Activated CD8-positive, alpha-beta memory T cell treated with anti-CD3 and anti-CD28 coated beads for 36 hours (primary cell): ENCODE measurements at regions not wholly inside any gene's neighbourhood (a gene's known extent, or its start where the extent isn't known, plus 50 kb on each side); places are given as distances from the start of the nearest gene placed in this dataset.

Experiments used
- CTCF ChIA-PET: fragments of 350-600 bp; sonication (Branson Sonifier 250); formaldehyde crosslinking; loops from one replicate; lab custom pipeline; 2021; ENCODE audit warnings: antibody characterized with exemption; lab: Charles Lee
- POLR2A ChIA-PET: fragments of 350-600 bp; sonication (Branson Sonifier 250); formaldehyde crosslinking; loops from one replicate; lab custom pipeline; 2021; ENCODE audit warnings: antibody characterized with exemption; lab: Charles Lee

DNA sequence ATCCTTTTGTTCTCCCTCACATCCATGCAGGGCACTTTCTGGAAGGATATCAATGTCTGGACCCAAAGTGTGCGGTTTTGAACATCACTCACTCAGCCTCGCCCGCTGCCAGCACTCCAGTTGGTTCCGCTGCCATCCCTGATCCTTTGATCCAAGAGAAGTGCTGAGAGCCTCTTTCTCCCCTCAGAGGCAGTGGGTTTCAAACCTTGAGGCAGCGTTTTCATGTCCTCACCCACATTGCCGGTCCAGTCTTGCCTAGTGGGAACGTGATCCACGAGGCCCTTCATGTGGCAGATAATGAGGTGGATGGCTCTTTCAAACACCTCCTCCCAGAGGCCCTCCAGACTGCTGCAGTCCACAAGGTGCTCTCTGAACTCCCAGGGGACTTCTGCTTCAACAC lies 122.2 kb downstream of the ACTL8 start:
- POLR2A ChIA-PET: no interaction called here
- CTCF ChIA-PET: no interaction called here

DNA sequence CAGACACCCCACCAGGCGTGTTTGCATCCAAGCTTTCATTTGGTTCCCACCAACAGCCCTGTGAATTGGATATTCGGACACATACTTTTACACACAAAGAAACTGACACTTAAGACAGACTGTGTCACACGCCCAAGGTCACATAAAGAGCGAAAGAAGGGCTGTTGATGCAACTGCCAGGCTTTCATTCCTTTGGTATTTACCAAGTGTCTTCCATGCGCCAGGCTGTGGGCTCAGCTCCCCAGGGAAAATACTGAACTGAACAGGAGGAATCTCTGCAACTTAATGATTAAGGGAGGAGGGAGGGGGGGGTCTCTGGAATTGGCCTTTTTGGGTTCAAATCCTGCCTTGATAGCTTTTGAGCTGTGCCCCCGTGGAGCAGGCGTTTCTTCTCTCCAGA lies 122.8 kb downstream of the ACTL8 start:
- CTCF ChIA-PET: no interaction called here

DNA sequence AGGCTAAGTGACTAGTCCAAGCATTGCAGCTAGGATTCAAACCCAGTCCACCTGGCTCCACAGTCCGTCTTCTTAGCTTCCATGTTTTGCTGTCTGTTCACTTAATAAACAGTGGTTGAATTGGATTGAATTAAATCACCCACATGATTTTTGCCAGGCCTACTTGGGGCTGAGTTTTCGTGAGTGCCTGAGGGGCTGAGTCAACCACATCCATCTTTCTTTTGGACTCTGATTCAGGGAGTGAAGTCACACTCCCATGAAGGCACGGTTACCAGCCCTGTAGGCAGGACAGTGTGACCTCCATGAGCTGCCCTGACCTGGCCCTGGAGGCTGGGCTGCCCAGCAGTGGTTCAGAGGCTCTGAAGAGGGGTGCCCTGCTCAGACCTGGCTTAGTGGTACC lies 123.7 kb downstream of the ACTL8 start:
- CTCF ChIA-PET: no interaction called here

More for the DNA sequence above, 122.8 kb downstream of the ACTL8 start:
- POLR2A ChIA-PET: no interaction called here

DNA sequence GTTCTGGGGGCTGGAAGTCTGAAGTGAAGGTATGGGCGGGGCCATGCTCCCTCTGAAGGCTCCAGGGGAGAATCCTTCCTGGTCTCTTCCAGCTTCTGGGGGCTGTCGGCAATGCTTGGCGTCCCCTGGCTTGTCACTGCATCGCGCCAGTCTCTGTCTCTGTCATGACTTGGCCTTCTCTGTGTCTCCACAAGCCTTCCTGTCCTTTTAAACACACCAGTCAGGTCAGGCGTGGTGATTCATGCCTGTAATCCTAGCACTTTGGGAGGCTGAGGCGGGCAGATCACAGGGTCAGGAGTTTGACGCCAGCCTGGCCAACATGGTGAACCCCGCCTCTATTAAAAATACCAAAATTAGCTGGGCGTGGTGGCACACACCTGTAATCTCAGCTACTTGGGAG lies 125.3 kb downstream of the ACTL8 start:
- ChIA-PET CTCF (no interaction called here), POLR2A (no interaction called here)

More for the DNA sequence above, 123.7 kb downstream of the ACTL8 start:
- POLR2A ChIA-PET: no interaction called here

DNA sequence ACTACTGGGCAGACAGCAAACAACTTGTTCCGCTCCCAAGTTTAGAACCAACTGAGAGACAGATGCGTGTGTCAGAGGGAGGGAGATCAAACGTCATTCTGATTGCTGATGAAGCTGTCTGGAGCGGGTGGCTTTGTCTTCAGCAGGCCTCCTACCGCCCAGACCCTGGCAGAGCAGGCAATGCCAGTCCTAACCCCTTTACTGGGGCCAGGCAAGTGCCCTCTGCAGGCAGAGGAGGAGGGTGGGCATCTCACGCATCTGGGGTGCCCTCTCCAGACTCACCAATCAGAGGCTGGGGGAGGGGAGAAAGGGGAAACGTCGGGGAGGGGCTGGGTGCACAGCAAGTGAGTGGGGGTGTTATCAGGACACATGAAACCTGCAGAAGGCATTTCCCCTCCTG lies 126.6 kb downstream of the ACTL8 start:
- ChIA-PET POLR2A (no interaction called here), CTCF (no interaction called here)

DNA sequence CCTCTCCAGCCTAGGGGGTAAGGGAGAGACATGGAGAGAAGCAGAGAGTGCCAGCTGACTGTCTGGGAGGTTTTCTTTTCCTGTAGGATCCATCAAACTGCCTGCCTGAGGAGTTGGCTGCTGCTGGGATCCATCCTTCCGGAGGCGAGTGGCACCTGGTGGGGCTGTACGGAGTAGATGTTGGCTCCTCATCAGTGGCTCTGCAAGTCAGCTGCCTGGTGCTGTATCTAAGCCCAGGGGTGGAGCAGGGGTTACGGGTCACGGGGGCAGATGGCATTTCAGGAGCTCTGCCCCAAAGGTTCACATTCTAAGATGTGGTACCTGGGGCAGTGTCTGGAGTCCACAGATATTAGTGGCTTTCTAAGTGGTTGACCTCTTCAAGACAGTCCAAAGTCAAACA lies 128.0 kb downstream of the ACTL8 start:
- POLR2A ChIA-PET: no interaction called here
- CTCF ChIA-PET: no interaction called here

DNA sequence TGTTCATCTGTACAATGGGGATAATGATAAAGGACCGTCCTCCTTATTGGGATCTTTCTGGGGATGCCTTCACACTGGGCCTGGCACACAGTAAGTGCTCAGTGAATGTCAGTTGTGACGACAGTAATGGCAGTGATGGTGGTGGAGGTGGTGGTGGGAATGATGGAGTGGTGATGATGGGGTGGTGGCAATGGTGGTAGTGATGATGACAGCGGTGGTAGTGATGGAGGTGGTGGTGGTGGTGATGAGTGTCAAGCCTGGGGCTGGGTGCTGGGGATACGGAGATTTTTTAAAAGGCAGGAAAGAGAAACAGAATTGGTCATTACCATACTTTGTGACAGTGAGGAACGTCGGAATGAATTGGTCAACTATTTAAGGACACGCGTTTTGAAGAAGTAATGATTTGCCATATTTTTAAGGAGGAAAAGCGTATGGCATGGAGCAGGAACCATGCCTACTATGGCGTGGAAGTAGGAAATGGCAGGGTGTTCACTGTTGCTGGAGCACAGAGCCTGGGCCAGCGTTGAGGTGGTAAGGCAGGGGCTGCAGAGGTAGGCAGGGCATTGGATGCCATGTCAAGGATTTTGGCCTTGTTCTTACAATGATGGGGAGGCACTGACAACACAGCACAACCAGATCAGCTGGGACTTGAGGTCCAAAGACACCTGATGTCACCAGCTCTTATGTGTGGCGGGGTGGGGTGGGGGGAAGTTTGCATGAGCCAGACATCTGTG lies 128.7 kb downstream of the ACTL8 start:
- ChIA-PET POLR2A (no interaction called here), CTCF (no interaction called here)

DNA sequence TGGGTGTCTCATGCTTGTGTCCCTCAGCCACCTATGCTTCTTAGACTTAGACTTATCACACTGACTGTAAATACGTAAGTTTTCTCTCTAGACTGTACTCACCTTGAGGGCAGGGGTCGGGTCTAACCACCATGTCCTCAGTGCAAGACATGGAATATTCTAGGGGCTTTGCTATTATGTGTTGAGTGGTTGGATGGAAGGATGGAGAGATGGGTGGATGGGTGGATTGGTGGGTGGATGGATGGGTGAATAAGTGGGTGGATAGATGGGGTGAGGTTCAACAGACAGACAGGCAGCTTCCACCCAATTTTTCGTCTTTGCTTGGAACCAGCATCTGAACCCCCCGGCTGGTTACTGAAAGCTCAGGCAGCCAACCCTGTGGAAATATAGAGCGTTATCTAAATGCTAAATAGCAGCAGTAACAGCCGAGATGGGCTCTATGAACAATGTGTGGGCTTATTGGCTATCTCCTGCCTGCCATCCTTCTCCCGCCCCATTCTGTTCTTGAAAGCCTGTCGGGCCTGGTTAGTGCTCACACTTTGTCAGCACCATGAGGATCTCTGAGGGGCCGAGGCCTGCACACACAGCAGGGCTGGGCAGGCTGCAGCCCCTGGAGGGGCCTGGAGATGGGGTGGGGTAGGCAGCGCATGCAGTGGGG lies 130.7 kb downstream of the ACTL8 start:
- ChIA-PET CTCF (no interaction called here), POLR2A (no interaction called here)

DNA sequence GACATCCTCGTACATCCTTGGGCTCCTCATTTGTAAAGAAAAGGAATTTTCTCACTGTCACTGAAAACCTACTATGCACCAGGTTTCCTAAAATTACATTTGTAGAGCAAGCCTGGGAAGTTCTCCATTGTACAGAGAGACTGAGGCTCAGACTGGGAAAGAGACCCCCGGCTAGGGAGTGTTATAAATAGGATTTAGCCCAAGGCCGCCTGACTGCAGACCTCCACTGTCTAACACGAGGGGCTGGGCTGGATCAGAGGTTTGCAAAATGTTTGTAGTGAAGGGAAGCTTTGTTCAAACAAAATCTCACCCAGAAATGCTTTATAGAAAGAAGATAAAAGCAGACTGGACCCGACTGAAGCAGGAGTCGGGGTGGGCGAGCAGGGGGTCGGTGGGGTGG lies 131.3 kb downstream of the ACTL8 start:
- ChIA-PET CTCF (no interaction called here), POLR2A (no interaction called here)

DNA sequence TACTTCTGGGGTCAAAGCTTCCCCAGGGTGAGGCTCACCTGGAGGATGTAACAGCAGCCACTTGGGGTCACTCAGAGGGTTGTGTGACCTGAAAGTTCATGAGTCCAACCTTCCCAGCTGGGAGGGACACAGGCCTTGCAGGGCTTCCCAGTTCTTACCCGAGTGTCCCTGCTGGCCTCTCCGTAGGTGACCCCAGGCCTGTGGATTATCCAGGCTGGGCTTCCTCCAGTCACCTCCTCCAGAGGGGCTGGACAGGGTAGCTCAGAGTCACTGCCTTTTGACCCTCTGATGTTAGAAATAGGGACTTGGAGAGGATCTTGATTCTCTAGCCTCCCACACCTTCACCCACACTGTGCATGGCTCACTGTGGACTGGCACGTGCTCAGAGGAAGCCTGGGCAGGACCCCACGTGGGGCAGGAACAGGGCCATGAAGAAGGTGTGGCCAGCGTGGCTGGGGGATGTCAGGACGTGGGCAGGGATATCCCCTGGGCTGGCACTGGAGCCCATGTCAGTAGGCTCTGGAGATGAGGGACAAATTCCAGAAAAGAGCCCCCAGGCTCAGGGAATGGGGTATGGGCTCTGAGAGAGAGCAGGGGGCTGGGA lies 131.8 kb downstream of the ACTL8 start:
- ChIA-PET CTCF (no interaction called here), POLR2A (no interaction called here)

DNA sequence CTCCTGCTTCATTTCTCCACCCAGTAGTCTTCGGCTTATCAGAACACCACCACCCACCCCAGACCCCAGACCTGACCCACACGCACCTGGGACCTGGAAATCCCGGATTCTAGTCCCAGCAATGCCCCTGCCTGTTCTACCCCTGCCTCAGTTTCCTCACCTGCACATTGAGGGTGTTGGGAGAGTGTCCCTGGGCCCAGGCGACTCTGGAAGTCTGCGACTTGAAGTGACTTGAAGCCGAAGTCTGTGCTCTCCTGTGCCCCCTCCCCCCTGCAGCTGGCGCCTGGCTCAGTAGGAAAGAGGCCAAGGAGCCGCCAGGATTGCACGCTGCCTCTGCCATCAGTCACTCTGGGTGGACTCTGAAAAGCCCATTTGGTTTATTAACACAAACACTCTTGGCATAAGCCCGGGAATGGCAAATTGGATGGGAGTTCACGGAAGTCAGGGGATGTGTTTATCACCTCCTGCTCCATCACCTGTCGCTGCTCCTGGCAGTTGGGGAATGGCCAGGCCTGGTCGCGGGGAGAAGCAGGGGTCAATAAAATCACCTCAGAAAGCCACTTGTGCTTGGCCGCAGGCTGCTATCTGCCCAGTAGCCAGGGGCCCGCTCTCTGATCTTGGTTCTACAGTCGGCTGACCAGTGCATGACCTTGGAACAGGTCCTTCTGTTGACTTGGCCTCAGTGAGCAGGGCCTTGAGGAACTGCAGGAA lies 132.7 kb downstream of the ACTL8 start:
- CTCF ChIA-PET: no interaction called here
- POLR2A ChIA-PET: no interaction called here

DNA sequence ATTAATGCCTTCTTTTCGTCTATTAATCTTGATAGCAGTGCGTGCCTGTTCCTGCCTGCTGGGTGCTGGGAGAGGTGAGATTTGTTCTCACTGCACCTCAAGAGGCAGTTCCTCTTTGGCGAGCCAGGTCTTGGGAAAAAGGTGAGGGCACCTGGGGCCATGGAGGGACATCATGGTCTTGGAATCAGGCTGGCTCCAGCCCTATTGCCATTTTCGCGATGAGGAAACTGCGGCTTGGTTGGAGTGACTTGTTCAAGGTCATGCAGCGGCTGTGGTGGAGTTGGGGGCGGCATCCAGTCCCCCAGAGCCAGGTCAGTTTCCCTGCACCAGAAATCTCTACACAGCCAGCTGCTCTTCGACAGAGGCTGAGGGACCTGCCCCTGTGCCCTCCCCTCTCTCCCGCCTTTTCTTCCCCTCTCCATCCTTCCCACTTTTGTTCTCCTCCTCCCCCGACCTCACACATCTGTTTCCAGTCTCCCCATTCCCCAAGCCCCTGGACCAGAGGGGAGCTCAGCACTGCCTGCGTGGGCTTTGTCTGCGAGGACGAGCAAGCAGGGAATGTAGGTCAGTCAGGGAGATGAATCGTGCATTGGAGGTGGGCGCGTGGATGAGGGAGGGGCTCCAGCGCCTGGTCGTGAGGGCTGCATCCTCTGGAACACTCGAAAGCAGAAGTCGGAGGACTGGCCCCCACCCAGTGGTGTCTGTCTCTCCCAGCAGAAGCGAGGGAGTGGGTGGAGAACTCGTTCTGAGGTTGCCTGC lies 135.1 kb downstream of the ACTL8 start:
- ChIA-PET CTCF (no interaction called here), POLR2A (no interaction called here)

DNA sequence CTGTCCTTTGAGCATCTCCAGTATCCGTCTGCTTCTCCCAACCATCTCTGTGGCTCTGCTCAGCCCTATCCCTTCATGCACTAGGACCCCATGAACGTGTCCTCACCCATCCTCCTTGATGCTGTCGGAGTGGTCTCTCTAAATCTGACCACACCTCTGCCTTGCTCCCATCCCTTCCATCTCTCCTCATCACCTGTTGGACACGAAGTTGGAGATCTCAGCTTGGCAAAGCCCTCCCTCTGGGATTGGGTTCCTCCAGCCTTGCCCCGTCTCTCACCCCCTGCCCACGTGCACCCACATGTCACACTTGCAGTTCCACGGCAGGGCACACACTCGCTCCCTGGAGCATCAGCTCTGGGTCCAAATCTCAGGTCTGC lies 135.7 kb downstream of the ACTL8 start:
- POLR2A ChIA-PET: no interaction called here

DNA sequence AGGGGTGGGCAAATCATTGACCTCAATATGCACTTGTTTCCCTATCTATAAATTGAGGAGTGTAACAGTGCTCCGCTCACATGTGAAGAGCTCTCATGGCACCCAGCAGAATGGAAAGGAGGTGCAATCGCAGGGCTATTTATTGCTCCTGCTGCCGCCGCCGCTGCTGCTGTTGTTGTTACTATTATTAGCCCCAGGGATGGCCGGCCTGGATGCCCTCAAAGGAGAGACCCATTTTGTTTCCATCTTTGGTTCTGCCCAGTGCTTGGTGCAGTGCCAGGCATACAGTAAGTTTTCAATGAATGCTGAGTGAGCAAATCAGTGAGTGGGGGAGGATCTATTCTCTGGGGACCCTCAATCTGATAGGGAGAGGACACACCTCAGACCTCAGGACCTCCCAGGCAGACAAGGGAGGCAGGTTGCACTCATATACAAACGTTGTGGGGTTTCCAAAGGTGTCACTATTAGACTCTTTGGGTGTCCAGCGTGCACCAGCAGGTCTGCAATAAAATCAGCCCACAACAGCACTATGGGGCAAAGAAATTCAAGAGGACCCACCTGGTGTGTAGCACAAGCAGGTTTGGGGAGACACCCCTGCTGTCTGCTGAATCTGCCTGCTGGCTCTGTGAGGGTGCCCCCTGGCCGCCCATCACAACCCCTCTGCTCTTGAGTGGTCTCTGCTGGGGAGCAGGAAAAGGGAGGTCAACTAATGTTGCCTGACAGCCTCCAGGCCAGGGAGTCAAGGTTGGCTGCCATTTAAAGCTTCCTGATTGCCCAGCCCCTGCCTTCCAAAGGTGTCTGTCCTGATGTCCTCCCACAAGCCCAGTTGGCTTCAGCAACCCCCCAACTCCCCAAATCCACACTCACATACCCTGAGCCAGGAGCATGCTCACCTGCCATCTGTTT lies 136.3 kb downstream of the ACTL8 start:
- CTCF ChIA-PET: no interaction called here
- POLR2A ChIA-PET: no interaction called here

More for the DNA sequence above, 135.7 kb downstream of the ACTL8 start:
- CTCF ChIA-PET: no interaction called here

DNA sequence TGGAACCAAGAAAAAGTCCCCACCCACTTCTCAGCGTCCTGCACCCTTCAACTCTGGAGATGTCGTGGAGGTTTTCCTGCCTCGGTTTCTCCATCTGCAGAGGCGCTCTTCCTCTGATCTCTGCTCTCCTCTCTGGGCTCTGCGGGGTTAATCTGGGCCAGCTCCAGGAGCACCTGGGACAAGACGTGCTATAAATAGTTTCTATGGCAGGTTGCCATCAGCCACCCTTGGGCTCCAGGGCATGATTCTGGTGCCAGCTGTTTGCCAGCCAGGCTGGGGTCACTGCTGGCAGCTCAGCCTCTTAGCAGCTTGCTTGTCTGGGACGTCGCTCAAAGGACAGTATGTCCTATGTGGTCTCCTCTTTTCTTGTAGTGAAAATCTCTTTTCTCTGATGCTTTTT lies 137.1 kb downstream of the ACTL8 start:
- POLR2A ChIA-PET: no interaction called here
- CTCF ChIA-PET: no interaction called here

DNA sequence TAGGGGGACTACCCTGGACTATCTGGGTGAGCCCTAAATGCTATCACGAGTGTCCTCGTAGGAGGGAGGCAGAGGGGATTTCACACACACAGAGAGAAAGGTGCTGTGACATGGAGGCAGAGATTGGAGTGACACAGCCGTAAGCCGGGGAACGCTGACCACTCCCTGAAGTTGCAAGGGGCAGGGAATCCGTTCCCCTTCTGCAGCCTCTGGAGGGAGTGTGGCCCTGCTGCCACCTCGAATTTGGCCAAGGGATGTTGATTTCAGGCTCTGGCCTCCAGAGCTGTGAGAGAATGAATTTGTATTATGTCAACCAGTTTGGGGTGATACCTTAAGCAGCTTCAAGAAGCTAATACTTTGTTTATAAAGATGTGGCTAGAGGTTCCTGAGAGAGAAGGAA lies 137.7 kb downstream of the ACTL8 start:
- CTCF ChIA-PET: no interaction called here
- POLR2A ChIA-PET: no interaction called here

DNA sequence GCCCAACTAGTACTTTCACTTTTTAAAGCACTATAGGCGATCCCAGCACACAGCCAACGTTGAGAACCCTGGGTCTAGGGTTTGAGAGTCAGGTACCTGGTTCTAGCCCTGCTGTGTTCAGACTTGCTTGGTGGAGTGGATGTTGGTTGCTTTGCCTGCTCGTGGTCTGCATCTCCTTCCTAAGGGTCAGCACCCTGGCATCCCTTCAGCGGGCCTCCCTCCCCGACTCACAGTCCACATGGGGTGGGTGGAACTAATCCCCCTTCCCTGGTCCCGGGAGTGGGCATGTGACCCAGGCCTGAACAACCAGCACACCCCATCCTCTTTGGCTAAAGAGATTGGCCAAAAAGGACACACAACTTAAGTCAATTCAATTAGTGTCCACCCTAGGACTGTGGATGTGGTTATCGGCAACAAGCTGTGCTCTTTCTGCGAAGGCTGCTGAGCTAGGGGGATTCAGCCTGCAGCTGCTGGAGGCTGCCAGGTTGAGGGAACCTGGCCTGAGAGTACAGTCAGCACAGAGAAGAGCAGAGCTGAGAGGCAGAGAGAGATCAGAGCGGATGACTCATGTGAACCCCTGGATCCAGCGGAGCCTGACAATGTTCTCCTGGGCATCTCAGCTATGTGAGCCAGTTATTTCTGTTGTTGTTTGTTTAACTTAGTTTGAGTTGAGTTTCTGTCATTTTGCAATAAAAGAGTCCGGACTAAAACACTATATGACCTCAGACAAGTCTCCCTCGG lies 138.9 kb downstream of the ACTL8 start:
- POLR2A ChIA-PET: no interaction called here

DNA sequence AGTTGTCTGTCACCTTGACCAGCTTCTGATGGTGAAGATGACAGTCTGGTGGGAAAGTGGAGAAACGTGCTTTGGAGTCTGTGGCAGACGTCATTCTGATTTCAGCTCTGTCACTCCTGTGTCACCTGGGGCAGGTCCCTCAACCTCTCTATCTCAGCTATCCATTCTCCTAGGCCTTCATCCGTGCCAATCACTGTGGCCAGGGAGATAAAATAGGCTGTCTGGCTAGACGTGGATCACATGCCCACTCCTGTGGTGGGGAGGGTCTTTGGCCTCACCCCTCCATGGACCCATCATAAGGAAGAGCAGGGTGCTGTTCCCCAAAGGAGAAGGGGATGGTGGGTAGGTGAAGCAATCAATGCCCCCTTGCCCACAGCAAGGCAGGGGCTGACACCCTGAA lies 140.3 kb downstream of the ACTL8 start:
- CTCF ChIA-PET: no interaction called here
- POLR2A ChIA-PET: no interaction called here

More for the DNA sequence above, 138.9 kb downstream of the ACTL8 start:
- CTCF ChIA-PET: no interaction called here
